Large intestine (tissue), 3 donors: ENCODE measurements at regions not wholly inside any gene's neighbourhood (a gene's known extent, or its start where the extent isn't known, plus 50 kb on each side); places are given as distances from the start of the nearest gene placed in this dataset.

Experiments used
- DNase-seq, 2 donors: peaks; one replicate each; pipeline versions ENCODE4 v3.0.0 to v3.0.0-alpha.2; 2013
- H3K27ac ChIP-seq: one replicate; pipeline ENCODE4 v1.5.1; 2013; ENCODE audit warnings: low read length
- H3K27me3 ChIP-seq: 2 replicates; pipeline ENCODE4 v1.6.1; 2013; ENCODE audit warnings: low read length; ENCODE audit not compliant: control insufficient read depth, insufficient read depth
- H3K36me3 ChIP-seq: 2 replicates; pipeline ENCODE4 v1.6.1; 2013; ENCODE audit warnings: low read length; ENCODE audit not compliant: control insufficient read depth, insufficient read depth
- H3K4me1 ChIP-seq: one replicate; pipeline ENCODE4 v1.6.1; 2013; ENCODE audit warnings: low read length; ENCODE audit not compliant: control insufficient read depth, insufficient read depth
- H3K4me3 ChIP-seq: one replicate; pipeline ENCODE4 v1.5.1; 2013; ENCODE audit warnings: low read length
- H3K9me3 ChIP-seq: one replicate; pipeline ENCODE4 v1.6.1; 2013; ENCODE audit warnings: mild to moderate bottlenecking, low read depth, low read length, moderate library complexity; ENCODE audit not compliant: control insufficient read depth
- WGBS: methylation state at CpG from one replicate; pipeline ENCODE4 v1.1.5; 2013; ENCODE audit warnings: low lambda C conversion rate; ENCODE audit not compliant: insufficient coverage; 5-methylcytosine and 5-hydroxymethylcytosine counted together

- no CpG with 5 or more reads among the region's 1 CpG for WGBS
- Histone ChIP-seq H3K4me1 (no peaks in the 10 kb centered on the region), H3K27ac (no peak overlapping the region), H3K27me3 (no peaks in the 10 kb centered on the region), H3K4me3 (no peak overlapping the region), H3K9me3 (no peaks in the 10 kb centered on the region), H3K36me3 (no peaks in the 10 kb centered on the region)
- DNase-seq, result no peak
Observed at GRCh38 chr11:29389793-29390192, 627.0 kb downstream of the KCNA4 start.

- no peak overlapping the region for H3K4me3 ChIP-seq
- no peak for DNase-seq
- no peak overlapping the region for H3K27ac ChIP-seq
- H3K36me3 ChIP-seq, result no peaks in the 10 kb centered on the region
- WGBS, result 50% methylated on average over 1 of the region's 1 CpG
- H3K27me3 ChIP-seq, result no peaks in the 10 kb centered on the region
- H3K9me3 ChIP-seq, result peaks cover 5% of the 10 kb centered on the region
- no peaks in the 10 kb centered on the region for H3K4me1 ChIP-seq
Observed at GRCh38 chr11:29373725-29374124, 643.1 kb downstream of the KCNA4 start.

DNA sequence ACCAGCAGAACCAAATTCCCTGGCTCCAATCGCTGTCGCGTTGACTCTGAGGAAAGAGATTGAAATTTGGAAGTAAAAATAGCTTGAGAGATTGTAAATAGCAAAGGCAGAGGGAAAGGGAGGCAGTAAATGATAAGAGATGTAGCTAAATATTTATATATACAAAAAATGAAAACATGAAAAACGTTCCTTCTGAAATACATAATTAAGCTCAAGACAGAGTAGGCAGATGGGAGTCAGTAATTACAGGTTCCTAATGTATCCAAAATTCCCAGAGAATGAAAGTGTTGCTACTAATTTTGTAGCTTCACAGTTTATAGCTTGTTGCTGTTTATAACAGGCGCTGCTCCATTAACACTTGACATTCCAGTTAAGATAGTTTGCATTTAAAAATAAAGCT, 648.7 kb downstream of the KCNA4 start:
- no peaks in the 10 kb centered on the region for H3K36me3 ChIP-seq
- no peaks in the 10 kb centered on the region for H3K4me1 ChIP-seq
- peaks cover under 1% of the 10 kb centered on the region for H3K9me3 ChIP-seq
- H3K27ac ChIP-seq, result no peak overlapping the region
- DNase-seq, result no peak
- WGBS, result 60% methylated on average over 1 of the region's 5 CpGs
- H3K27me3 ChIP-seq, result no peaks in the 10 kb centered on the region
- H3K4me3 ChIP-seq, result no peak overlapping the region

- 76% methylated on average over 2 of the region's 2 CpGs for WGBS
- Histone ChIP-seq H3K4me3 (no peak overlapping the region), H3K36me3 (no peaks in the 10 kb centered on the region), H3K27ac (no peak overlapping the region), H3K9me3 (no peaks in the 10 kb centered on the region), H3K4me1 (no peaks in the 10 kb centered on the region), H3K27me3 (no peaks in the 10 kb centered on the region)
- no peak for DNase-seq
Observed at GRCh38 chr11:29364006-29364405, 652.8 kb downstream of the KCNA4 start.

GRCh38 chr11:29361369-29361768, 655.5 kb downstream of the KCNA4 start:
- H3K9me3 ChIP-seq, result no peaks in the 10 kb centered on the region
- no peaks in the 10 kb centered on the region for H3K36me3 ChIP-seq
- no peaks in the 10 kb centered on the region for H3K4me1 ChIP-seq
- no peak overlapping the region for H3K27ac ChIP-seq
- DNase-seq, result no peak
- H3K4me3 ChIP-seq, result no peak overlapping the region
- H3K27me3 ChIP-seq, result no peaks in the 10 kb centered on the region
- WGBS, result no CpG with 5 or more reads among the region's 1 CpG

GRCh38 chr11:29353833-29354232, 663.0 kb downstream of the KCNA4 start:
- Histone ChIP-seq H3K36me3 (no peaks in the 10 kb centered on the region), H3K27me3 (no peaks in the 10 kb centered on the region), H3K4me3 (no peak overlapping the region), H3K9me3 (no peaks in the 10 kb centered on the region), H3K4me1 (no peaks in the 10 kb centered on the region), H3K27ac (no peak overlapping the region)
- no peak for DNase-seq
- WGBS, result no CpG with 5 or more reads among the region's 1 CpG

GRCh38 chr11:29352273-29352795, 664.5 kb downstream of the KCNA4 start:
- H3K4me3 ChIP-seq, result no peak overlapping the region
- no peak for DNase-seq
- H3K9me3 ChIP-seq, result no peaks in the 10 kb centered on the region
- no peaks in the 10 kb centered on the region for H3K36me3 ChIP-seq
- 92% methylated on average over 3 of the region's 3 CpGs for WGBS
- H3K27ac ChIP-seq, result no peak overlapping the region
- H3K27me3 ChIP-seq, result no peaks in the 10 kb centered on the region
- H3K4me1 ChIP-seq, result no peaks in the 10 kb centered on the region

DNA sequence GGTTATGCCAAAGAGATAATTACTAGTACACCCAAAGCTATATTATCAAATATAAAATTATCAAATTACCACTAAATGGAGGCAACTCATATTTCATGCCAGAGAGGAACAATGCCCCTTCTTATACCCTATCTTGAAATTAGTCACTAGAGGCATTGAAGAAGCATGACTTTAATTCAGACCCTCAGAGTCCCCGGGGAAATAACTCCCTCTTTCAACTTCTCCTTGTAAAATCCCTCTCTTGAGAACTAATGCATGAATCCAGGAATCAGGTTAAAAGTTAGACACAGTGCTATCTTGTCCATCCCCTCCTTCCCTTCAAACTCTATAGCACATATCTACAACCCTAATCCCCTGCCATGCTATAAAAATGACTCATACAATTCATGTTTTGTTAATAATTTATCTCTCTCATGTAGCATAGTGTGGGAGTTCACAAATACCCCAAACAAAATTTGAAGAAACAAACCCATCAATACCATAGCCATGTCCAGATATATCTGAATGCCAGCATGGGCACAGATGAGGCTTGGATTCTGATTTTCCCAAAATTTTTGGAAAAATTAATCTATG, 665.4 kb downstream of the KCNA4 start:
- Histone ChIP-seq H3K4me1 (no peaks in the 10 kb centered on the region), H3K27me3 (no peaks in the 10 kb centered on the region), H3K36me3 (no peaks in the 10 kb centered on the region), H3K27ac (no peak overlapping the region), H3K9me3 (no peaks in the 10 kb centered on the region), H3K4me3 (no peak overlapping the region)
- DNase-seq, result no peak
- no CpG with 5 or more reads among the region's 1 CpG for WGBS

- Histone ChIP-seq H3K4me3 (no peak overlapping the region), H3K27me3 (no peaks in the 10 kb centered on the region), H3K4me1 (no peaks in the 10 kb centered on the region), H3K9me3 (no peaks in the 10 kb centered on the region), H3K36me3 (no peaks in the 10 kb centered on the region), H3K27ac (no peak overlapping the region)
- no CpG with 5 or more reads among the region's 8 CpGs for WGBS
- peak; percentile 21 to 23 for DNase-seq
Observed at GRCh38 chr11:29343465-29344333, 673.1 kb downstream of the KCNA4 start.

- Histone ChIP-seq H3K27ac (no peak overlapping the region), H3K4me1 (peaks cover 3% of the 10 kb centered on the region), H3K27me3 (peaks cover 4% of the 10 kb centered on the region), H3K9me3 (no peaks in the 10 kb centered on the region), H3K4me3 (no peak overlapping the region), H3K36me3 (no peaks in the 10 kb centered on the region)
- no peak for DNase-seq
- WGBS, result 66% methylated on average over 3 of the region's 8 CpGs
Observed at GRCh38 chr11:29336727-29337575, 679.9 kb downstream of the KCNA4 start.
